ENCODE measurements at regions not wholly inside any gene's neighbourhood (a gene's known extent, or its start where the extent isn't known, plus 50 kb on each side); places are given as distances from the start of the nearest gene placed in this dataset.

GRCh38 chr12:67161322-67161918, 107.7 kb upstream of the CAND1 start:
- peak; percentile 2 to 38 for DNase-seq

GRCh38 chr12:67173258-67173657, 95.9 kb upstream of the CAND1 start:
- no peak for DNase-seq

GRCh38 chr12:67182551-67182950, 86.6 kb upstream of the CAND1 start:
- DNase-seq, result no peak

- DNase-seq, result no peak
These were observed 75.5 kb upstream of the CAND1 start for GRCh38 chr12:67193704-67194103.

- DNase-seq, result no peak
These were observed 68.8 kb upstream of the CAND1 start for GRCh38 chr12:67200386-67200785.

GRCh38 chr12:67202011-67202677, 67.0 kb upstream of the CAND1 start:
- DNase-seq, result no peak

- no peak for DNase-seq
These were observed 66.5 kb upstream of the CAND1 start for GRCh38 chr12:67202678-67203012.

GRCh38 chr12:67208281-67209067, 60.7 kb upstream of the CAND1 start:
- no peak for DNase-seq

GRCh38 chr12:67211029-67211428, 58.1 kb upstream of the CAND1 start:
- no peak for DNase-seq

GRCh38 chr12:67211494-67211893, 57.7 kb upstream of the CAND1 start:
- no peak for DNase-seq

GRCh38 chr12:67217647-67218046, 51.5 kb upstream of the CAND1 start:
- no peak for DNase-seq
